ENCODE measurements at regions not wholly inside any gene's neighbourhood (a gene's known extent, or its start where the extent isn't known, plus 50 kb on each side); places are given as distances from the start of the nearest gene placed in this dataset.

DNA sequence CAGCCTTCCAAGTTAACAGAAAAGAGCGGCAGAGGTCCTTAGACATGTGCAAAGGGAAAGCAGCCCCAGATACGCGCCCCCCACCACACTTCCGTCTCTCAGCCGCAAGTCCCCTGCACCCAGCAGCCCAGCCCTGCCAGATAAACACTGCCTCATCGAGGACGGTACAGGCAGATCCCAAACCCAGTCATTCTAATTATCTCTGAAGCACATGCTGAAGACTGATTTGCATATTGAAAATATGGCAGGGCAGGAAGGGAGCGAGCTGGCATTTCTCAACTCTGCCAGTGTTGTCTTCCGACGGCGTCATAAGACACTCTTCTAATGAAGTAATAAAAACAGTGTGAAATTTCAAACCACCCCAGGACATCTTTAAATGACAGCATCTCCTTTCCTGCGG is 122.8 kb upstream of the CDH4 start:
- intact Hi-C loops (cut with micrococcal nuclease) = no loop called here
- CTCF ChIA-PET = no interaction called here

DNA sequence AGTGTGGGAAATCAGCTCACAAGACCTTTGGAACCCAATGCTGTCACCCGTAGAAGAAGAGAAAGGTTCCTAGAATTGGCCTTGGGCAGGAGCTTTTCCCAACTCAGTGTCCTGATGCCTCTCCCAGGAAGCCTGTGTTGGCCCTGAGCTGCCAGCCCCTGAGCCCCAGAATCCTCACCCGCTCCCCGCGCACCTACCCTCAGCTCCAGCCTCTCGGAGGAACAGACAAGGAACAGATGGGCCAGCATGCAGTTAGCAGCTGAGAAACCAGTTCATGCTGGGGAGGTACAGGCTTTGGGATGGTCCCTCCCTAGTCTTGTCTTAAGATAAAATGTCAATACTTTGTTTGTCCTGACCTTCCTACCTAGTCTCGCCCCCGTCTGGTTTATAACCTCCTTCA is 121.9 kb upstream of the CDH4 start:
- Mint-ChIP-seq H3K4me3 (no peak overlapping the region), H3K27ac (no peak overlapping the region), H3K36me3 (ENCODE audit: low read depth) (no peaks in the 10 kb centered on the region), H3K27me3 (no peaks in the 10 kb centered on the region), H3K9me3 (no peaks in the 10 kb centered on the region), H3K4me1 (no peaks in the 10 kb centered on the region)
- TF ChIP-seq, protein P1, sequence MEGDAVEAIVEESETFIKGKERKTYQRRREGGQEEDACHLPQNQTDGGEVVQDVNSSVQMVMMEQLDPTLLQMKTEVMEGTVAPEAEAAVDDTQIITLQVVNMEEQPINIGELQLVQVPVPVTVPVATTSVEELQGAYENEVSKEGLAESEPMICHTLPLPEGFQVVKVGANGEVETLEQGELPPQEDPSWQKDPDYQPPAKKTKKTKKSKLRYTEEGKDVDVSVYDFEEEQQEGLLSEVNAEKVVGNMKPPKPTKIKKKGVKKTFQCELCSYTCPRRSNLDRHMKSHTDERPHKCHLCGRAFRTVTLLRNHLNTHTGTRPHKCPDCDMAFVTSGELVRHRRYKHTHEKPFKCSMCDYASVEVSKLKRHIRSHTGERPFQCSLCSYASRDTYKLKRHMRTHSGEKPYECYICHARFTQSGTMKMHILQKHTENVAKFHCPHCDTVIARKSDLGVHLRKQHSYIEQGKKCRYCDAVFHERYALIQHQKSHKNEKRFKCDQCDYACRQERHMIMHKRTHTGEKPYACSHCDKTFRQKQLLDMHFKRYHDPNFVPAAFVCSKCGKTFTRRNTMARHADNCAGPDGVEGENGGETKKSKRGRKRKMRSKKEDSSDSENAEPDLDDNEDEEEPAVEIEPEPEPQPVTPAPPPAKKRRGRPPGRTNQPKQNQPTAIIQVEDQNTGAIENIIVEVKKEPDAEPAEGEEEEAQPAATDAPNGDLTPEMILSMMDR (IDR thresholded peaks at IDR 0.05) = no peak
- ChIA-PET CTCF (no interaction called here), POLR2A (no interaction called here)
- ATAC-seq (ENCODE audit: low read depth) = no peak
- no peak for DNase-seq
- intact Hi-C loops (cut with micrococcal nuclease) = no loop called here

More for the DNA sequence above, 122.8 kb upstream of the CDH4 start:
- H3K4me3 Mint-ChIP-seq = no peak overlapping the region
- no peaks in the 10 kb centered on the region for H3K9me3 Mint-ChIP-seq
- H3K36me3 Mint-ChIP-seq (ENCODE audit: low read depth) = no peaks in the 10 kb centered on the region
- no peaks in the 10 kb centered on the region for H3K27me3 Mint-ChIP-seq
- DNase-seq = no peak
- TF ChIP-seq, protein P1 (IDR thresholded peaks at IDR 0.05) = no peak
- no peaks in the 10 kb centered on the region for H3K4me1 Mint-ChIP-seq
- POLR2A ChIA-PET = no interaction called here
- ATAC-seq (ENCODE audit: low read depth) = no peak
- H3K27ac Mint-ChIP-seq = no peak overlapping the region

DNA sequence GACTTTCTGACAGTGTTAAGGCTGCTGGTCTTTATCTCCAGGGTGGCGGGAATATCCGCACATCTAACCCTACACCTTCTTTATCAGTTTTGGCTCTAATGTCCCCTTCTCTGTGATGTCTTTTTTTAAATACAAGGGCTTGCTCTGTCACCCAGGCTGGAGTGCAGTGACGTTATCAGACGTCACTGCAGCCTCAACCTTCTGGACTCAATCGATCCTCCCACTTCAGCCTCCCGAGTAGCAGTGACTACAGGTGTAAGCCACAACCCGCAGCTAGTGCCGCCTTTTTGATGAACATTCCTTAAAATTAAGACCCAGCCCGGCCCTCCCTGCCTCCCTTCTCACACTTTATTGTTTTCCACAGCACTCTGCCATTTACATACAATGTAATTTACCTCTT is 120.1 kb upstream of the CDH4 start:
- intact Hi-C loops (cut with micrococcal nuclease) = no loop called here
- ChIA-PET POLR2A (no interaction called here), CTCF (no interaction called here)
- ATAC-seq (ENCODE audit: low read depth) (no peak), DNase-seq (no peak)
- Mint-ChIP-seq H3K27me3 (no peaks in the 10 kb centered on the region), H3K27ac (no peak overlapping the region), H3K4me1 (no peaks in the 10 kb centered on the region), H3K4me3 (no peak overlapping the region), H3K9me3 (no peaks in the 10 kb centered on the region), H3K36me3 (ENCODE audit: low read depth) (no peaks in the 10 kb centered on the region)
- TF ChIP-seq, protein P1 (IDR thresholded peaks at IDR 0.05) = no peak

DNA sequence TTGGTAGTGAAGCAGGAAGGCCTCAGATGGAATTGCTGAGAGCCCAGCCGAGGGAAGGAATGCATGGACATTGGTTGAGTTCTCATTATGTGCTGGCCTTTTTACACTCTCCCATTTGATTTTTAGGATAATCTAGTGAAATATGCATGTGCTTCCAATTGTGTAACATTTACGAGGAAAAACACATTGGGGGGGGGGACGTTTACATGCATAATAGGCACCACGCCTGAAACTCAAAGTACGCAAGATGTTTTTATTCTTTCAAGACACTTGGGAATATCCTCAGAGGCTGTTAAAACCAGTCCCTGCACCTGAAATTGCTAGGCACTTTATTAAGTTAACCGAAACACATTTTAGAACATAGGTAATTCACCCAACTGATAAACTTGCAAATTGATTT is 118.5 kb upstream of the CDH4 start:
- H3K27me3 Mint-ChIP-seq = no peaks in the 10 kb centered on the region
- POLR2A ChIA-PET = no interaction called here
- H3K27ac Mint-ChIP-seq = no peak overlapping the region
- no peak overlapping the region for H3K4me3 Mint-ChIP-seq
- no peaks in the 10 kb centered on the region for H3K4me1 Mint-ChIP-seq
- DNase-seq (no peak), ATAC-seq (ENCODE audit: low read depth) (no peak)
- TF ChIP-seq, protein P1 (IDR thresholded peaks at IDR 0.05) = no peak
- no peaks in the 10 kb centered on the region for H3K9me3 Mint-ChIP-seq
- CTCF ChIA-PET = no interaction called here
- intact Hi-C loops (cut with micrococcal nuclease) = no loop called here
- no peaks in the 10 kb centered on the region for H3K36me3 Mint-ChIP-seq (ENCODE audit: low read depth)

DNA sequence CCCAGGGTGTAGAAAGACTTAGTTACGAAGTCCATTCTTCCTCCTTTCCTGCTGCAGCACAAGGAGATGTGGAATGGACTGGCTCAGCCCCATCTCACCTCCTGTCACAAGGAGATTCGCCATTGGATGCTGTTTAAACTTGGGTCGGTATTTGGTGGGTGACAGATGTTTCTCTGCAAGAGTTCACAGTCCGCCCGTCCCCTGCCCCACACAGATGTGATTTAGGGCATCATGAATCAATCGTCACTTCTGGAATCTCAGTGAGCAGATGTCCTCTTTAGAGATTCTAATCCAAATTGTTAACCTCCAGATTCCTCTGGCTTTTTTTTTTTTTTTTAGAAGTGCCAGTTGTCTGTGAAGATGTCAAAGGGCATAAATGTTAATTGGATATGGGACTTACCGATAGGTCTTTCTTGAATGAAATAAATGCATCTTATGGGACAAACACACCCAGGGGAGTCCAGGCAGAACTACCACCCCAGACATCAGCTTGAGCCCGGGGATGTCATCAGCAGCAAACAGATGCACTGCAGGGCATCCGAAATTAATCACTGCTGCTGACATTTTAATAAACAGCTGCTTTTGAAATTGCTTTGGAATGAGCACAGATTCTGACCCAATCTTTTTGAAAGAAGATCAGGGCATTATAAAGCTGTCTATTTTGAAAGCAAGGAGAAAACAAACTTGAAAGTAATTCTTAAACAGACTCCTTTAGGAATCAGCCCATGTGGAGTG is 117.6 kb upstream of the CDH4 start:
- Mint-ChIP-seq H3K27ac (no peak overlapping the region), H3K27me3 (no peaks in the 10 kb centered on the region), H3K4me3 (no peak overlapping the region), H3K36me3 (ENCODE audit: low read depth) (no peaks in the 10 kb centered on the region), H3K4me1 (no peaks in the 10 kb centered on the region), H3K9me3 (no peaks in the 10 kb centered on the region)
- TF ChIP-seq, protein P1 (IDR thresholded peaks at IDR 0.05) = no peak
- DNase-seq (no peak), ATAC-seq (ENCODE audit: low read depth) (no peak)
- POLR2A ChIA-PET = no interaction called here
- intact Hi-C loops (cut with micrococcal nuclease) = no loop called here
- CTCF ChIA-PET = no interaction called here

Data from activated B cell treated with CpG ODN at 0.5 μM for 24 hours (primary cell).